Fibroblast of mammary gland (primary cell): ENCODE measurements at regions not wholly inside any gene's neighbourhood (a gene's known extent, or its start where the extent isn't known, plus 50 kb on each side); places are given as distances from the start of the nearest gene placed in this dataset.

ENCODE experiments used
- DNase-seq: peaks from one replicate; pipeline ENCODE4 v3.0.0-alpha.2; 2010; ENCODE audit warnings: low read depth
- H3K4me3 ChIP-seq: 2 replicates; pipeline ENCODE4 v1.5.1; 2011; ENCODE audit warnings: low read depth, mild to moderate bottlenecking, low read length, moderate library complexity; ENCODE audit not compliant: control insufficient read depth
- TF ChIP-seq, protein P1 (sequence below): conservative IDR thresholded peaks from 2 replicates; pipeline ENCODE4 v1.5.1; 2011; ENCODE audit warnings: low read depth, low read length, inconsistent platforms; ENCODE audit not compliant: control insufficient read depth, insufficient read depth

DNA sequence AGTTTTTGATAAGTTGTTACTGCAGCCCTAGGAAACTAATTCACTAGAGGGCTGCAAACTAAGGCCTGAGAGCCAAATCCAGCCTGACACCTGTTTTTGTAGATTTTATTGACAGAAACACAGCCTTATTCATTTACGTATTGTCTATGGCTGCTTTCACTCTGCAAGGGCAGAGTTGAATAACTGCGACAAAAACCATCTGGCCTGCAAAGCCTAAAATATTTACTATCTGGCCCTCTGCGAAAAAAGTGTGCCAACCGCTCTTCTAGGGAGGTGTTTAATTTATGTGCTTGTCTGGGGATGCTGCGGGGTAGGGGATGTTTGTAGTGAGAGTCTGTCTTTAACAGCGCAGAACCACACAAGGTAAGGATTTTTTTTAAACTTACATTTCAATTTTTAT lies 165.0 kb upstream of the RBFOX1 start:
- H3K4me3 ChIP-seq = no peak overlapping the region
- TF ChIP-seq, protein P1, sequence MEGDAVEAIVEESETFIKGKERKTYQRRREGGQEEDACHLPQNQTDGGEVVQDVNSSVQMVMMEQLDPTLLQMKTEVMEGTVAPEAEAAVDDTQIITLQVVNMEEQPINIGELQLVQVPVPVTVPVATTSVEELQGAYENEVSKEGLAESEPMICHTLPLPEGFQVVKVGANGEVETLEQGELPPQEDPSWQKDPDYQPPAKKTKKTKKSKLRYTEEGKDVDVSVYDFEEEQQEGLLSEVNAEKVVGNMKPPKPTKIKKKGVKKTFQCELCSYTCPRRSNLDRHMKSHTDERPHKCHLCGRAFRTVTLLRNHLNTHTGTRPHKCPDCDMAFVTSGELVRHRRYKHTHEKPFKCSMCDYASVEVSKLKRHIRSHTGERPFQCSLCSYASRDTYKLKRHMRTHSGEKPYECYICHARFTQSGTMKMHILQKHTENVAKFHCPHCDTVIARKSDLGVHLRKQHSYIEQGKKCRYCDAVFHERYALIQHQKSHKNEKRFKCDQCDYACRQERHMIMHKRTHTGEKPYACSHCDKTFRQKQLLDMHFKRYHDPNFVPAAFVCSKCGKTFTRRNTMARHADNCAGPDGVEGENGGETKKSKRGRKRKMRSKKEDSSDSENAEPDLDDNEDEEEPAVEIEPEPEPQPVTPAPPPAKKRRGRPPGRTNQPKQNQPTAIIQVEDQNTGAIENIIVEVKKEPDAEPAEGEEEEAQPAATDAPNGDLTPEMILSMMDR = no peak
- no peak for DNase-seq

DNA sequence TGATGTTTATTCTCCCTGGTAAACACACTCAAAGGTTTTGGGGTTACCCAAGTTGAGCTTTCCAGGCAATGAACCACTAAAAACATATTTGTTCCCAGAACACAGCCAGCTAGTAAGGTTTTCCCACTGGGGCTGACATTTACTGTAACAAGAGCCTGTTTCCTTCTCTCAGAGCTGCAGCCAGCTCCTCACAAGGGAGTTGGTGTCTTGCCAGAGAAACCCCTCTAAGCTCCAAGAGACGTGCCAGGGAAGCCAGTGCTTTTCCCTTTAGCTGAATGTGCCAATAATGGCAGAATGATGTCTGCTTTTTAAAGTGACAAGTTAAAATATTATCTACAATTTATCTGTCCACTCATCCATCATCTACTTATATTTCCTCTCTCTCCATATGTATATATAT lies 170.8 kb upstream of the RBFOX1 start:
- H3K4me3 ChIP-seq = no peak overlapping the region
- TF ChIP-seq, protein P1 = no peak
- no peak for DNase-seq

DNA sequence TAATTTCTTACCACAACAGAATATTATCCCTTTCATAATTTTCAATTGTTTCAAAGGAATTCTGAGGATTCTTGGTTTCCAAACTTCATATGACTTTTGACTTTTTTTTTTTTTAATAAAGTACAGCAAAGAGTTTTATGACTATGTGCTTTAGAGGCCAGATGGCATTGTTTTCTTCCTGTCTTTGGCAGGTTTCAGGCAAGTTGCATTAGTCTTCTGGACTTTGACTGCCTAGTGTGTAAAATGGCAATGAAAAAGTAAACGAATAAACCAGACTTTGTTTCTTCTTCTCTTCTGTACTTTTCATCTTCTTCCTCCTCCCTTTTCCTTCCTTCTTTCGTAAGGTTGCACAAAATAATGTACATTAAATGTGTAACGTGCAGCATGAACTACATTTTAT lies 172.6 kb upstream of the RBFOX1 start:
- TF ChIP-seq, protein P1 = no peak
- no peak overlapping the region for H3K4me3 ChIP-seq
- DNase-seq = no peak

DNA sequence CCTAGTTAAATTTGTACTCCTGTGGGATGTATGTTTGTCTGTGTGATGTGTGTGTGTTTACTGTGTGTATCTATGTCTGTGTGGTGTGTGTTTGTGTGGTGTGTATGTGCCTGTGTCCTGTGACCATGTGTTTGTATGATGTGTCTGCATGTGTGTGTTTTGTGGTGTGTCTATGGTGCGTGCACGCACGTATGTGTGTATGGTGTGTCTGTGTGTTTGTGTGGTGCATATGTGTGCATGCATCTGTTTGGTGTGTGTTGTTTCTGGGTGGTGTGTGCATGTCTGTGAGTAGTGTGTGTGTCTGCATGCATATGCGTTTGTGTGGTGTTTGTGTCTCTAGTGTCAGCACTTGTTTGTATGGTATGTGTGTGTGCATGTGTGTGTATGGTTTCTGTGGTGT lies 174.2 kb upstream of the RBFOX1 start:
- TF ChIP-seq, protein P1 = no peak
- no peak for DNase-seq
- no peak overlapping the region for H3K4me3 ChIP-seq

DNA sequence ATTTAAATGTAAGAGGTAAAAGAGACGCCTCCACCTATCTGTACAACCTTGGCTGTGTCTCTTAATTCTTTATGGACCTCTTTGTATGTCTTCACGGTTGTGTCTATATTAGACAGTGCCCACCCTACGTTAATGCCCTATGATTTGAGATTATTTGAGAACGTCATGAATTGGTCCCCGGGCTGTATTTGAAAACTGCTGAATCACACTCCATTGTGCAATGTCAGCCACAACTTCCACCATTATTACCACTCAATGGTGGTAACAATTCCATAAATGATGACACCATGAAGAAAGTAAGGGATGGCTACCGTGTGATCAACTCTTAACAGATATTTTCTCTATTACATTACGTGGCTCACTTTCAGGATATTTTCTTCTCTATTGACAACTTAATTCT lies 182.4 kb upstream of the RBFOX1 start:
- no peak for DNase-seq
- TF ChIP-seq, protein P1 = no peak
- no peak overlapping the region for H3K4me3 ChIP-seq

DNA sequence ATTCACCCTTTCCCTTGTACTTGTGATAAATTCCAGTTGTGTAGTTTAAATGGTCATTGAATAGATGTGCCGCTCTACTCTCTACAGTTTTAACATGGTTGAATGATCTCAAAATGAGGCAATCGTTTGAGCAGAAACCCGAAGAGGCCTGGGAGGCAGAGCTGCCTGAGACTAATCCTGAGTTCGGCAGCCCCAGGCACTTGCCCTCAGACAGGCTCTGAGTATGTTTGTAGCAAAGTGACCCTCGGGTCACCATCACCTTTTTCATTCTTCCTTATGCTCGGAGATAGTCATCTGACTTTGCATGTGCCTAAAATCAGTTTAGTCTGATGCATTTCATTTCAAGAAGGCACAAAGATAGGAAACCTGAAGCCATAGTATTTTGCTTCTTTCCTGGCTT lies 184.0 kb upstream of the RBFOX1 start:
- DNase-seq = no peak
- no peak overlapping the region for H3K4me3 ChIP-seq
- TF ChIP-seq, protein P1 = no peak

DNA sequence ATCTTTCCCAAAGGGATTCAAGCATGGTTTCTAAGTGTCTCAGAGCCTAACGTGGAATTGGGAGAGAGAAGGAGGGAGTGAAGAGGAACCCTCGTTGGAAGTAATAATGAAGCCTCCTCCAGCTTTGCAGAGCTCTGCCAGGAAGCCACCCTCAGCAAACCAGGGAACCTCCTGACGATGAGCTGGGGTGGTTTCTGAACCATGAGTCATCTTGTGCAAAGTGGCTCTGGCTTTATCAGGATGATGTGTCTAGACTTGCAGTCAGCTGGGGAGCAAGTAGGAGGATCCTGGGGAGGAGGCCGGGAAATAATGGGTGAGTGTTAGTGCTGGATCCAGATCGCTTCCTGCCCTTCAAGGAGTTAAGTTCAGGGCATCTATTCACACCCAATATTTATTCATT lies 191.7 kb upstream of the RBFOX1 start:
- DNase-seq = no peak
- TF ChIP-seq, protein P1 = no peak
- H3K4me3 ChIP-seq = no peak overlapping the region
